ENCODE measurements at regions not wholly inside any gene's neighbourhood (a gene's known extent, or its start where the extent isn't known, plus 50 kb on each side); places are given as distances from the start of the nearest gene placed in this dataset.
"Not testable (repeated sequence)": the region's sequence is repeated elsewhere in the genome, so short reads cannot be mapped to it uniquely, and the experiment has no call there.

GRCh38 chr7:4607311-4607729 lies 74.8 kb upstream of the FOXK1 start:
- H3K4me3 ChIP-seq (ENCODE audit: low read depth, low read length) = no peak overlapping the region
- no peak for TF ChIP-seq CTCF (IDR thresholded peaks at IDR 0.05; ENCODE audit: insufficient read depth, low read depth, low read length, missing control alignments)
- no peak for DNase-seq (ENCODE audit: low read depth)

- DNase-seq (ENCODE audit: low read depth); H3K4me3 ChIP-seq (ENCODE audit: low read depth, low read length): not testable (repeated sequence)
Observed at GRCh38 chr7:4609576-4609975, 72.5 kb upstream of the FOXK1 start.

- TF ChIP-seq CTCF (IDR thresholded peaks at IDR 0.05; ENCODE audit: insufficient read depth, low read depth, low read length, missing control alignments) = peak; percentile 78
- H3K4me3 ChIP-seq (ENCODE audit: low read depth, low read length) = no peak overlapping the region
- peak; percentile 75 for DNase-seq (ENCODE audit: low read depth)
Observed at GRCh38 chr7:4610768-4611467, 71.2 kb upstream of the FOXK1 start.

- no peak for TF ChIP-seq CTCF (IDR thresholded peaks at IDR 0.05; ENCODE audit: insufficient read depth, low read depth, low read length, missing control alignments)
- no peak for DNase-seq (ENCODE audit: low read depth)
- H3K4me3 ChIP-seq (ENCODE audit: low read depth, low read length) = no peak overlapping the region
Observed at GRCh38 chr7:4612237-4612636, 69.9 kb upstream of the FOXK1 start.

GRCh38 chr7:4612939-4613841 lies 68.9 kb upstream of the FOXK1 start:
- TF ChIP-seq CTCF (IDR thresholded peaks at IDR 0.05; ENCODE audit: insufficient read depth, low read depth, low read length, missing control alignments) = no peak
- H3K4me3 ChIP-seq (ENCODE audit: low read depth, low read length) = no peak overlapping the region
- DNase-seq (ENCODE audit: low read depth) = no peak

GRCh38 chr7:4613846-4614548 lies 68.1 kb upstream of the FOXK1 start:
- TF ChIP-seq CTCF (IDR thresholded peaks at IDR 0.05; ENCODE audit: insufficient read depth, low read depth, low read length, missing control alignments) = no peak

GRCh38 chr7:4616116-4616515 lies 66.0 kb upstream of the FOXK1 start:
- DNase-seq (ENCODE audit: low read depth) = no peak
- TF ChIP-seq CTCF (IDR thresholded peaks at IDR 0.05; ENCODE audit: insufficient read depth, low read depth, low read length, missing control alignments) = no peak
- no peak overlapping the region for H3K4me3 ChIP-seq (ENCODE audit: low read depth, low read length)

More at GRCh38 chr7:4613846-4614548, 68.1 kb upstream of the FOXK1 start:
- no peak overlapping the region for H3K4me3 ChIP-seq (ENCODE audit: low read depth, low read length)
- DNase-seq (ENCODE audit: low read depth) = no peak
